ENCODE measurements at regions not wholly inside any gene's neighbourhood (a gene's known extent, or its start where the extent isn't known, plus 50 kb on each side); places are given as distances from the start of the nearest gene placed in this dataset.
"Not testable (repeated sequence)": the region's sequence is repeated elsewhere in the genome, so short reads cannot be mapped to it uniquely, and the experiment has no call there.

GRCh38 chrY:10958122-10958521 is 1430.4 kb downstream of the TSPY10 start:
- DNase-seq, result not testable (repeated sequence)

- DNase-seq, result no peak
Observed at GRCh38 chrY:10973422-10973821, 1445.7 kb downstream of the TSPY10 start.

DNA sequence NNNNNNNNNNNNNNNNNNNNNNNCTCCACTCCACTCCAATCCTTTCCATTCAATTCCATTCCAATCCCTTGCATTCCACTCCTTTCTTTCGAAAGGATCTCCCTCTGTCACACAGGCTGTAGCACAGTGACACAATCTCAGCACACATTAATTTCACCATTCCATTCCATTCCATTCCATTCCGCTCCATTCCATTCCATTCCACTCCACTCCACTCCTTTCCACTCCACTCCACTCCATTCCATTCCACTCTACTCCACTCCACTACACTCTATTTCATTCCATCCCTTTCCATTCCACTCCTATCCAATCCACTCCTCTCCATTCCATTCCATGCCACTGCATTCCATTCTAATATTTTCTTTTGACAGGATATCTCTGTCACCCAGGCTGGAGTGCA is 1459.0 kb downstream of the TSPY10 start:
- no peak for DNase-seq

DNA sequence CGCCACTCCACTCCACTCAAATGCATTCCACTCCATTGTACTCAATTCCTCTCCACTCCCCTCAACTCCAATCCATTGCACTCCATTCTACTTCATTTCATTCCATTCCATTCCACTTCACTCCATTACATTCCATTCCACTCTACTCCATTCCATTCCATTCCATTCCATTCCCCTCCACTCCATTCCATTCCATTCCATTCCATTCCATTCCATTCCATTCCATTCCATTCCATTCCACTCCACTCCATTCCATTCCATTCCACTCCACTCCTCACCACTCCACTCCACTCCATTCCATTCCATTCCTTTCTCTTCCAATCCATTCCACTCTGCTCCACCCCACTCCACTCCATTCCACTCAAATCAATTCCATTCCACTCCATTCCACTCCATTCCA is 1459.9 kb downstream of the TSPY10 start:
- no peak for DNase-seq

DNA sequence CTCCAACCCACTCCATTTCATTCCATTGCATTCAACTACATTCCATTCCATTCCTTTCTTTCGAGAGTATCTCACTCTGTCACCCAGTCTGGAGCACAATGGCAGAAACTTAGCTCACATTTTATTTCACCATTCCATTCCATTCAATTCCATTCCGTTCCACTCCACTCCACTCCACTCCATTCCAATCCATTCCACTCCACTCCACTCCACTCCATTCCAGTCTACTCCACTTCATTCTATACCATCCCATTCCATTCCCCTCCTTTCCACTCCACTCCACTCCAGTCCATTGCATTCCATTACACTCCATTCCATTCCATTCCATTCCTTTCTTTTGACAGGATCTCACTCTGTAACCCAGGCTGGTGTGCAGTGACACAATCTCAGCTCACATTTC is 1466.3 kb downstream of the TSPY10 start:
- DNase-seq, result no peak

DNA sequence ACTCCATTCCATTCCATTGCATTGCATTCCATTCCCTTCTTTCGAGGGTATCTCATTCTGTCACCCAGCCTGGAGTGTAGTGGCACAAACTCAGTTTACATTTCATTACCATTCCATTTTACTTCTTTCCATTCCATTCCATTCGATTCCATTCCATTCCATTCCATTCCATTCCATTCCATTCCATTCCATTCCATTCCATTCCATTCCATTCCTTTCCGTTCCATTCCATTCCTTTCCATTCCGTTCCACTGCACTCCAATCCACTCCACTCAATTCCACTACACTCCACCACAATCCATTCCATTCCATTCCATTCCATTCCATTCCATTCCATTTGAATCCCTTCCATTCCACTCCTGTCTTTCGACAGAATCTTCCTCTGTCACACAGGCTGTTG is 1472.0 kb downstream of the TSPY10 start:
- not testable (repeated sequence) for DNase-seq

GRCh38 chrY:11014229-11014628 is 1486.5 kb downstream of the TSPY10 start:
- DNase-seq, result not testable (repeated sequence)

GRCh38 chrY:11022734-11023133 is 1495.1 kb downstream of the TSPY10 start:
- DNase-seq, result no peak

GRCh38 chrY:11044234-11044883 is 1516.7 kb downstream of the TSPY10 start:
- DNase-seq, result no peak

DNA sequence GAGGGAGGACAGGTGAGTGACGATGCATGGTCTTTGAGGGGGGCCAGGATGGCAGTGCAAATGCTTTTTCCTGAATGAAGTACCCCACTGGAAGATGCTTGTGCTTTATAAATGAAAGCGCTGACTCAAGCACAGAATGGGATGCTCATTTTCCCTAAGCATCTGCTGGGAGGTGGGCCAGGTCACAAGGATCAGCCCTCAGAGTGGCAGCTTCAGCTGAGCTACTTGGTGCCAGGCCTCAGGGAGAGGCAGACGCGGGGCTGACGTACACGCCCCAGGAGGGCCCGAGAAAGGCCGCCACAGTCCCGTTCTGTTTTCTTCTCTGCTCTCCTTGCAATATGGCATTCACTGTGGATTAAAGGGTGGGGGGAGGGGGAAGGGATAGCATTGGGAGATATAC is 1535.8 kb downstream of the TSPY10 start:
- no peak for DNase-seq

GRCh38 chrY:11063960-11064359 is 1536.3 kb downstream of the TSPY10 start:
- no peak for DNase-seq

DNA sequence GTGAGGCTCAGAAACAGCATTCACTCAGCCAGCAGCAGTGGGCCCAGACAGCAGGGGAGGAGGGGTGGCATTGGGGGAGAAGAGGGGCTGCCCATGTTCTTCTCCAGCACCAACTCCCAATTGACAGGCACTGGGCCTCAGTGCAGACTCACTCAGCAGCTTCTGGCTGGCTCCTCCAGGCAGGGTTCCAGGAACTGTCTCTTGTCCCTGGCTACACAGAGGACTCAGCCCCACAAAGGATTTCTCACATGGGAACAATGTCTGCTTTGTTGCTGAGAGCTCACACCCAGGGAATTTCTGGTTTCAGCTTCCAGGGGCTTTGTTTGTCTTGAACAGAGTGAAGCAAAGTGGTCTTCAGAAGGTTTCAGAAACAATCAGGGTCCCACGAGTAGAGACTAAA is 1536.7 kb downstream of the TSPY10 start:
- DNase-seq, result no peak

DNA sequence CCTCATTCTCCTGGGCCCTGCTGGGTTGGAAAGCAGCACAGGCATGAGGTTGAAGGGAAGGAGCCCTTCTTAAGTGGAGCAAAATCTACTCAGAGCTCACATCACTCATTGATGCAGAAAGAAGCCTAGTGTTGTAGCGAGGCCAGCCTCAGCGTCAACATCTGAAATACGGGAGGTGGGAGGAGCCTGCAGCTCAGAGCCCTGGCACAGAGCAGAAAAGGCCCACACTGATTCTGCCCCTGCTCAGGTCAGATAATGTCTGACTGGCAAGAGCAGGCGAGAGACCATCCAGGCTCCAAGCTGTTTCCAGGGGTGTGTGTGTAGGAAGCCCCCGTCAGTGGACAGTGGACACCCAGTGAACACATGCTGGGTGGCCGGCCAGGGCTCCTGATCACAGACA is 1541.6 kb downstream of the TSPY10 start:
- no peak for DNase-seq

- DNase-seq, result no peak
Observed at GRCh38 chrY:11070250-11071113, 1542.8 kb downstream of the TSPY10 start.

GRCh38 chrY:11085801-11086200 is 1558.1 kb downstream of the TSPY10 start:
- not testable (repeated sequence) for DNase-seq

GRCh38 chrY:11097498-11097897 is 1569.8 kb downstream of the TSPY10 start:
- DNase-seq, result not testable (repeated sequence)

GRCh38 chrY:11098419-11098818 is 1570.7 kb downstream of the TSPY10 start:
- DNase-seq, result not testable (repeated sequence)

GRCh38 chrY:11099004-11099403 is 1571.3 kb downstream of the TSPY10 start:
- no peak for DNase-seq

DNA sequence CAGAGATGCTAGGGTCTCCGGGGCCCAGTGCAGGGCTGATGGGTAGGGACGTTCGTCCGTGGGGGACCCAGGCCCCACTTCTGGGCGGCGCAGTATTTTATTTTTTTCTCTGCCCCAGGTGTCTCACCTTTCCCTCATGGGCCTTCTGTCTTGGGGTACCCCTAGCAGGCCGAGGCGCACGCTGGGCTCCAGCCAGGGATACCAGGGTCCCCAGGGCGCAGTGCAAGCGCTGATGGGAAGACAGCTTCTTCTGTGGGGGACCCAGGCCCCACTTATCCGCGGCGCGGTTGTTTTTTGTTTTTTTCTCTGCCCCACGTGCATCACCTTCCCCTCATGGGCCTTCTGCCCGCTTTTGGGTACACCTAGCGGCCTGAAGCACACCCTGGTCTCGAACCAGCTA is 1572.8 kb downstream of the TSPY10 start:
- DNase-seq, result not testable (repeated sequence)

GRCh38 chrY:11102987-11103386 is 1575.3 kb downstream of the TSPY10 start:
- DNase-seq, result not testable (repeated sequence)

GRCh38 chrY:11107127-11107918 is 1579.6 kb downstream of the TSPY10 start:
- not testable (repeated sequence) for DNase-seq

DNA sequence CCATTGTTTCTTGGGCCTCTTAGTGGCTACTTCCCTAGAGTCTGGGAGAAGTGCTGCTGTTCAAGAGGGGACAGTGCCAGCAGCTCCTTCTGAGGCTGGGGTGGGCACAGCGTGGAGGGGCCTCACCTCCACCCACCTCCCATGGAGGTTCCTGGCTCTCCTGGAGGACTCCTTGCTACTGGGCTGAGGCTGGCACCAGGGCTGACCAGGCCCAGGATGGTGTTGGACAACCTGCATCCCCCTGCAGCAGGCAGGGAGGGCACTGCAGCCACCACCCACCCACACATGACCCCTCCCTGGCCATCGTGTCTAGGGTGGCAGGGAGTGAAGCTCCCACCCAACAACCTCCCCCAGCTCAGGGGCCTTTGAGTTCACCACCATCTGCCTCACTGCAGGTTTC is 1549.3 kb upstream of the USP9Y start:
- DNase-seq, result not testable (repeated sequence)

DNA sequence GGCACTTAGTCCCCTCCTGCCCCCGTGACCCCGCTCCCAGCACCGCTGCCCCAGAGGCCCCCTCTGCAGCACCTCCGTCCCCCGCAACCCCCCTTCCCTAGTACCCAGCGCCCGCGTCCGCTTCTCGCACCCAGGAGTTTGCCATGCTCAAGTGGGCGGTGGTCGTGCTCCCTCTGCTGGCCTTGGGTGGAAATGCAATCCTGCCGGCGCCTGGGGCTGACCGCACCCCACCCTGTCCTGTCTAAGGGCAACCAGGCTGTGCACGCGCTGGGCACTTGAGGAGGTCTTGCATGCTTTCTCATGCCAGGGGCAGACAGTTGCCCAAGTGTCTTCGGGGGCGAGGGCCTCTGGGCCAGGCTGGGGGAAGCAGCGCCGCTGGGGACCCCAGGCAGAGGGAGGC is 1544.9 kb upstream of the USP9Y start:
- DNase-seq, result not testable (repeated sequence)

Data from fibroblast of skin of right biceps (primary cell).